ENCODE measurements at regions not wholly inside any gene's neighbourhood (a gene's known extent, or its start where the extent isn't known, plus 50 kb on each side); places are given as distances from the start of the nearest gene placed in this dataset.

- Histone ChIP-seq H3K27ac (no peak overlapping the region), H3K36me3 (no peaks in the 10 kb centered on the region), H3K4me1 (no peaks in the 10 kb centered on the region), H3K9me3 (no peaks in the 10 kb centered on the region), H3K27me3 (no peaks in the 10 kb centered on the region), H3K4me3 (no peak overlapping the region)
- no peak for TF ChIP-seq POLR2A (IDR thresholded peaks at IDR 0.05)
- TF ChIP-seq POLR2AphosphoS5 (IDR thresholded peaks at IDR 0.05; ENCODE audit: insufficient read depth in 1 of 2, low read depth in 1 of 2) = no peak
- TF ChIP-seq CTCF (IDR thresholded peaks at IDR 0.05) = no peak
- intact Hi-C loops (cut with DNase I) = no loop called here
- no peak for DNase-seq (ENCODE audit: extremely low spot score in 2 of 2)
Measured at GRCh38 chr2:240346015-240346752, 89.3 kb upstream of the GPC1 start.

GRCh38 chr2:240346753-240347372, 88.6 kb upstream of the GPC1 start:
- H3K4me1 ChIP-seq = no peaks in the 10 kb centered on the region
- H3K27ac ChIP-seq = no peak overlapping the region
- no peaks in the 10 kb centered on the region for H3K36me3 ChIP-seq
- intact Hi-C loops (cut with DNase I) = no loop called here
- H3K4me3 ChIP-seq = no peak overlapping the region
- no peaks in the 10 kb centered on the region for H3K27me3 ChIP-seq
- DNase-seq (ENCODE audit: extremely low spot score in 2 of 2) = no peak
- TF ChIP-seq CTCF (IDR thresholded peaks at IDR 0.05) (no peak), POLR2A (IDR thresholded peaks at IDR 0.05) (no peak), POLR2AphosphoS5 (IDR thresholded peaks at IDR 0.05; ENCODE audit: insufficient read depth in 1 of 2, low read depth in 1 of 2) (no peak)
- no peaks in the 10 kb centered on the region for H3K9me3 ChIP-seq

- TF ChIP-seq POLR2AphosphoS5 (IDR thresholded peaks at IDR 0.05; ENCODE audit: insufficient read depth in 1 of 2, low read depth in 1 of 2) (no peak), POLR2A (IDR thresholded peaks at IDR 0.05) (no peak), CTCF (IDR thresholded peaks at IDR 0.05) (no peak)
- Histone ChIP-seq H3K4me3 (no peak overlapping the region), H3K4me1 (no peaks in the 10 kb centered on the region), H3K27me3 (no peaks in the 10 kb centered on the region), H3K9me3 (no peaks in the 10 kb centered on the region), H3K27ac (no peak overlapping the region), H3K36me3 (no peaks in the 10 kb centered on the region)
- intact Hi-C loops (cut with DNase I) = no loop called here
- DNase-seq (ENCODE audit: extremely low spot score in 2 of 2) = no peak
Measured at GRCh38 chr2:240347373-240347940, 88.0 kb upstream of the GPC1 start.

- no peak overlapping the region for H3K27ac ChIP-seq
- H3K36me3 ChIP-seq = no peaks in the 10 kb centered on the region
- no peaks in the 10 kb centered on the region for H3K27me3 ChIP-seq
- no peaks in the 10 kb centered on the region for H3K9me3 ChIP-seq
- intact Hi-C loops (cut with DNase I) = no loop called here
- TF ChIP-seq POLR2A (IDR thresholded peaks at IDR 0.05) (no peak), CTCF (IDR thresholded peaks at IDR 0.05) (no peak), POLR2AphosphoS5 (IDR thresholded peaks at IDR 0.05; ENCODE audit: insufficient read depth in 1 of 2, low read depth in 1 of 2) (no peak)
- H3K4me3 ChIP-seq = no peak overlapping the region
- no peak for DNase-seq (ENCODE audit: extremely low spot score in 2 of 2)
- H3K4me1 ChIP-seq = no peaks in the 10 kb centered on the region
Measured at GRCh38 chr2:240347949-240348500, 87.4 kb upstream of the GPC1 start.
